GM23338 (cell line): ENCODE measurements at regions not wholly inside any gene's neighbourhood (a gene's known extent, or its start where the extent isn't known, plus 50 kb on each side); places are given as distances from the start of the nearest gene placed in this dataset.

Experiments used
- CREB1 ChIP-seq: fragments of 250-450 bp; sonication (Bioruptor Pico); IDR thresholded peaks from 2 replicates; pipeline ENCODE4 v1.5.0; 2020; ENCODE audit warnings: low read depth, mild to moderate bottlenecking, moderate library complexity
- CTCF ChIP-seq, 2 experiments: fragments of 200-600 bp in 1 of 2; sonication (generic) in 1 of 2; conservative IDR thresholded peaks; 2 replicates each; pipeline versions ENCODE4 v1.5.1 to v1.6.1; 2016 to 2017; ENCODE audit warnings: antibody characterized with exemption in 2 of 2, low read depth in 2 of 2, mild to moderate bottlenecking in 2 of 2, moderate library complexity in 1 of 2
- ETS1 ChIP-seq: IDR thresholded peaks from 2 replicates; pipeline ENCODE4 v1.6.1; 2016; ENCODE audit warnings: antibody characterized with exemption
- EZH2 ChIP-seq: fragments of 200-600 bp; sonication (generic); IDR thresholded peaks from one replicate; pipeline ENCODE4 v1.8.0; 2017; ENCODE audit warnings: antibody characterized with exemption, mild to moderate bottlenecking, low read depth; ENCODE audit not compliant: unreplicated experiment
- EZH2phosphoT487 ChIP-seq: fragments of 200-600 bp; sonication (generic); IDR thresholded peaks from one replicate; pipeline ENCODE4 v1.8.1; 2018; ENCODE audit warnings: antibody characterized with exemption; ENCODE audit not compliant: unreplicated experiment
- JUNB ChIP-seq: IDR thresholded peaks from one replicate; pipeline ENCODE4 v1.6.1; 2016; ENCODE audit warnings: antibody characterized with exemption; ENCODE audit not compliant: unreplicated experiment
- POLR2AphosphoS5 ChIP-seq: IDR thresholded peaks from 2 replicates; pipeline ENCODE4 v1.6.1; 2016; ENCODE audit warnings: antibody characterized with exemption, low read depth
- ZNF114 ChIP-seq: fragments of 250-450 bp; sonication (Bioruptor Pico); IDR thresholded peaks from 2 replicates; pipeline ENCODE4 v1.5.0; 2020; ENCODE audit warnings: mild to moderate bottlenecking, moderate library complexity
- TF ChIP-seq, protein P1 (sequence below): IDR thresholded peaks from one replicate; pipeline ENCODE4 v1.6.1; 2018; ENCODE audit warnings: antibody characterized with exemption; ENCODE audit not compliant: unreplicated experiment
- TF ChIP-seq, protein P2 (sequence below): fragments of 250-450 bp; sonication (Bioruptor Pico); IDR thresholded peaks from 2 replicates; pipeline ENCODE4 v1.5.0; 2020; ENCODE audit warnings: mild to moderate bottlenecking, moderate library complexity

- TF ChIP-seq EZH2 (no peak), CTCF (conservative IDR thresholded peaks at IDR 0.05; ENCODE audit: low read depth in 2 of 2) (no peak), POLR2AphosphoS5 (no peak), ETS1 (no peak), JUNB (no peak), CREB1 (CRISPR knock-in tag) (no peak), EZH2phosphoT487 (no peak), ZNF114 (CRISPR knock-in tag) (no peak)
- TF ChIP-seq, protein P1, sequence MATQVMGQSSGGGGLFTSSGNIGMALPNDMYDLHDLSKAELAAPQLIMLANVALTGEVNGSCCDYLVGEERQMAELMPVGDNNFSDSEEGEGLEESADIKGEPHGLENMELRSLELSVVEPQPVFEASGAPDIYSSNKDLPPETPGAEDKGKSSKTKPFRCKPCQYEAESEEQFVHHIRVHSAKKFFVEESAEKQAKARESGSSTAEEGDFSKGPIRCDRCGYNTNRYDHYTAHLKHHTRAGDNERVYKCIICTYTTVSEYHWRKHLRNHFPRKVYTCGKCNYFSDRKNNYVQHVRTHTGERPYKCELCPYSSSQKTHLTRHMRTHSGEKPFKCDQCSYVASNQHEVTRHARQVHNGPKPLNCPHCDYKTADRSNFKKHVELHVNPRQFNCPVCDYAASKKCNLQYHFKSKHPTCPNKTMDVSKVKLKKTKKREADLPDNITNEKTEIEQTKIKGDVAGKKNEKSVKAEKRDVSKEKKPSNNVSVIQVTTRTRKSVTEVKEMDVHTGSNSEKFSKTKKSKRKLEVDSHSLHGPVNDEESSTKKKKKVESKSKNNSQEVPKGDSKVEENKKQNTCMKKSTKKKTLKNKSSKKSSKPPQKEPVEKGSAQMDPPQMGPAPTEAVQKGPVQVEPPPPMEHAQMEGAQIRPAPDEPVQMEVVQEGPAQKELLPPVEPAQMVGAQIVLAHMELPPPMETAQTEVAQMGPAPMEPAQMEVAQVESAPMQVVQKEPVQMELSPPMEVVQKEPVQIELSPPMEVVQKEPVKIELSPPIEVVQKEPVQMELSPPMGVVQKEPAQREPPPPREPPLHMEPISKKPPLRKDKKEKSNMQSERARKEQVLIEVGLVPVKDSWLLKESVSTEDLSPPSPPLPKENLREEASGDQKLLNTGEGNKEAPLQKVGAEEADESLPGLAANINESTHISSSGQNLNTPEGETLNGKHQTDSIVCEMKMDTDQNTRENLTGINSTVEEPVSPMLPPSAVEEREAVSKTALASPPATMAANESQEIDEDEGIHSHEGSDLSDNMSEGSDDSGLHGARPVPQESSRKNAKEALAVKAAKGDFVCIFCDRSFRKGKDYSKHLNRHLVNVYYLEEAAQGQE = no peak
- TF ChIP-seq, protein P2, sequence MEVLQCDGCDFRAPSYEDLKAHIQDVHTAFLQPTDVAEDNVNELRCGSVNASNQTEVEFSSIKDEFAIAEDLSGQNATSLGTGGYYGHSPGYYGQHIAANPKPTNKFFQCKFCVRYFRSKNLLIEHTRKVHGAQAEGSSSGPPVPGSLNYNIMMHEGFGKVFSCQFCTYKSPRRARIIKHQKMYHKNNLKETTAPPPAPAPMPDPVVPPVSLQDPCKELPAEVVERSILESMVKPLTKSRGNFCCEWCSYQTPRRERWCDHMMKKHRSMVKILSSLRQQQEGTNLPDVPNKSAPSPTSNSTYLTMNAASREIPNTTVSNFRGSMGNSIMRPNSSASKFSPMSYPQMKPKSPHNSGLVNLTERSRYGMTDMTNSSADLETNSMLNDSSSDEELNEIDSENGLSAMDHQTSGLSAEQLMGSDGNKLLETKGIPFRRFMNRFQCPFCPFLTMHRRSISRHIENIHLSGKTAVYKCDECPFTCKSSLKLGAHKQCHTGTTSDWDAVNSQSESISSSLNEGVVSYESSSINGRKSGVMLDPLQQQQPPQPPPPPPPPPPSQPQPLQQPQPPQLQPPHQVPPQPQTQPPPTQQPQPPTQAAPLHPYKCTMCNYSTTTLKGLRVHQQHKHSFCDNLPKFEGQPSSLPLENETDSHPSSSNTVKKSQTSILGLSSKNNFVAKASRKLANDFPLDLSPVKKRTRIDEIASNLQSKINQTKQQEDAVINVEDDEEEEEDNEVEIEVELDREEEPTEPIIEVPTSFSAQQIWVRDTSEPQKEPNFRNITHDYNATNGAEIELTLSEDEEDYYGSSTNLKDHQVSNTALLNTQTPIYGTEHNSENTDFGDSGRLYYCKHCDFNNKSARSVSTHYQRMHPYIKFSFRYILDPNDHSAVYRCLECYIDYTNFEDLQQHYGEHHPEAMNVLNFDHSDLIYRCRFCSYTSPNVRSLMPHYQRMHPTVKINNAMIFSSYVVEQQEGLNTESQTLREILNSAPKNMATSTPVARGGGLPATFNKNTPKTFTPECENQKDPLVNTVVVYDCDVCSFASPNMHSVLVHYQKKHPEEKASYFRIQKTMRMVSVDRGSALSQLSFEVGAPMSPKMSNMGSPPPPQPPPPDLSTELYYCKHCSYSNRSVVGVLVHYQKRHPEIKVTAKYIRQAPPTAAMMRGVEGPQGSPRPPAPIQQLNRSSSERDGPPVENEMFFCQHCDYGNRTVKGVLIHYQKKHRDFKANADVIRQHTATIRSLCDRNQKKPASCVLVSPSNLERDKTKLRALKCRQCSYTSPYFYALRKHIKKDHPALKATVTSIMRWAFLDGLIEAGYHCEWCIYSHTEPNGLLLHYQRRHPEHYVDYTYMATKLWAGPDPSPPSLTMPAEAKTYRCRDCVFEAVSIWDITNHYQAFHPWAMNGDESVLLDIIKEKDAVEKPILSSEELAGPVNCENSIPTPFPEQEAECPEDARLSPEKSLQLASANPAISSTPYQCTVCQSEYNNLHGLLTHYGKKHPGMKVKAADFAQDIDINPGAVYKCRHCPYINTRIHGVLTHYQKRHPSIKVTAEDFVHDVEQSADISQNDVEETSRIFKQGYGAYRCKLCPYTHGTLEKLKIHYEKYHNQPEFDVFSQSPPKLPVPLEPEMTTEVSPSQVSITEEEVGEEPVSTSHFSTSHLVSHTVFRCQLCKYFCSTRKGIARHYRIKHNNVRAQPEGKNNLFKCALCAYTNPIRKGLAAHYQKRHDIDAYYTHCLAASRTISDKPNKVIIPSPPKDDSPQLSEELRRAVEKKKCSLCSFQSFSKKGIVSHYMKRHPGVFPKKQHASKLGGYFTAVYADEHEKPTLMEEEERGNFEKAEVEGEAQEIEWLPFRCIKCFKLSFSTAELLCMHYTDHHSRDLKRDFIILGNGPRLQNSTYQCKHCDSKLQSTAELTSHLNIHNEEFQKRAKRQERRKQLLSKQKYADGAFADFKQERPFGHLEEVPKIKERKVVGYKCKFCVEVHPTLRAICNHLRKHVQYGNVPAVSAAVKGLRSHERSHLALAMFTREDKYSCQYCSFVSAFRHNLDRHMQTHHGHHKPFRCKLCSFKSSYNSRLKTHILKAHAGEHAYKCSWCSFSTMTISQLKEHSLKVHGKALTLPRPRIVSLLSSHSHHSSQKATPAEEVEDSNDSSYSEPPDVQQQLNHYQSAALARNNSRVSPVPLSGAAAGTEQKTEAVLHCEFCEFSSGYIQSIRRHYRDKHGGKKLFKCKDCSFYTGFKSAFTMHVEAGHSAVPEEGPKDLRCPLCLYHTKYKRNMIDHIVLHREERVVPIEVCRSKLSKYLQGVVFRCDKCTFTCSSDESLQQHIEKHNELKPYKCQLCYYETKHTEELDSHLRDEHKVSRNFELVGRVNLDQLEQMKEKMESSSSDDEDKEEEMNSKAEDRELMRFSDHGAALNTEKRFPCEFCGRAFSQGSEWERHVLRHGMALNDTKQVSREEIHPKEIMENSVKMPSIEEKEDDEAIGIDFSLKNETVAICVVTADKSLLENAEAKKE (CRISPR knock-in tag) = no peak
Observed at GRCh38 chr1:42033629-42034028, 114.9 kb upstream of the HIVEP3 start.
